Embryonic facial prominence (tissue), 1 donor: ENCODE measurements at regions not wholly inside any gene's neighbourhood (a gene's known extent, or its start where the extent isn't known, plus 50 kb on each side); places are given as distances from the start of the nearest gene placed in this dataset.
"Not testable (repeated sequence)": the region's sequence is repeated elsewhere in the genome, so short reads cannot be mapped to it uniquely, and the experiment has no call there.

Experiments used
- DNase-seq: peaks from one replicate; pipeline ENCODE4 v3.0.0-alpha.2; 2016; ENCODE audit errors: extremely low spot score

- no peak for DNase-seq
Measured at GRCh38 chr3:174336784-174337183, 522.4 kb upstream of the NAALADL2 start.

GRCh38 chr3:174337227-174337626 lies 521.9 kb upstream of the NAALADL2 start:
- DNase-seq = no peak

- no peak for DNase-seq
Measured at GRCh38 chr3:174340624-174341587, 518.2 kb upstream of the NAALADL2 start.

- no peak for DNase-seq
Measured at GRCh38 chr3:174342171-174342570, 517.0 kb upstream of the NAALADL2 start.

GRCh38 chr3:174342941-174343501 lies 516.1 kb upstream of the NAALADL2 start:
- DNase-seq = no peak

- DNase-seq = no peak
Measured at GRCh38 chr3:174346141-174346540, 513.0 kb upstream of the NAALADL2 start.

GRCh38 chr3:174346571-174346970 lies 512.6 kb upstream of the NAALADL2 start:
- DNase-seq = no peak

GRCh38 chr3:174347474-174348138 lies 511.5 kb upstream of the NAALADL2 start:
- DNase-seq = no peak

- DNase-seq = no peak
Measured at GRCh38 chr3:174352227-174352626, 506.9 kb upstream of the NAALADL2 start.

GRCh38 chr3:174355505-174355904 lies 503.6 kb upstream of the NAALADL2 start:
- DNase-seq = no peak

- no peak for DNase-seq
Measured at GRCh38 chr3:174356596-174356995, 502.5 kb upstream of the NAALADL2 start.

GRCh38 chr3:174358252-174358651 lies 500.9 kb upstream of the NAALADL2 start:
- no peak for DNase-seq

- DNase-seq = no peak
Measured at GRCh38 chr3:174362556-174362955, 496.6 kb upstream of the NAALADL2 start.

GRCh38 chr3:174363256-174363655 lies 495.9 kb upstream of the NAALADL2 start:
- no peak for DNase-seq

GRCh38 chr3:174365796-174366195 lies 493.3 kb upstream of the NAALADL2 start:
- DNase-seq = no peak

- DNase-seq = not testable (repeated sequence)
Measured at GRCh38 chr3:174366904-174367303, 492.2 kb upstream of the NAALADL2 start.

GRCh38 chr3:174376346-174376745 lies 482.8 kb upstream of the NAALADL2 start:
- no peak for DNase-seq

GRCh38 chr3:174377096-174377495 lies 482.0 kb upstream of the NAALADL2 start:
- DNase-seq = no peak

- DNase-seq = no peak
Measured at GRCh38 chr3:174377684-174378083, 481.4 kb upstream of the NAALADL2 start.

GRCh38 chr3:174382878-174383277 lies 476.3 kb upstream of the NAALADL2 start:
- no peak for DNase-seq

- DNase-seq = no peak
Measured at GRCh38 chr3:174387736-174388135, 471.4 kb upstream of the NAALADL2 start.

GRCh38 chr3:174397848-174398247 lies 461.3 kb upstream of the NAALADL2 start:
- no peak for DNase-seq

GRCh38 chr3:174398761-174399160 lies 460.4 kb upstream of the NAALADL2 start:
- DNase-seq = no peak
